Panc1 (cell line): ENCODE measurements at regions not wholly inside any gene's neighbourhood (a gene's known extent, or its start where the extent isn't known, plus 50 kb on each side); places are given as distances from the start of the nearest gene placed in this dataset.

Source experiments
- ATAC-seq: fragments of 200-7000 bp; cut with Tn5 transposase; 2 replicates; pipeline ENCODE4 v1.9.1; 2020; ENCODE audit warnings: mild to moderate bottlenecking, moderate library complexity
- BruUV-seq: library from RNA; stranded (reverse); fragments of 400-500 nt; replicated peaks from 2 replicates; lab custom pipeline; 2021; lab: Mats Ljungman, UMichigan
- CTCF ChIA-PET: fragments of 300-600 bp; sonication (Branson Sonifier 250); formaldehyde crosslinking; loops from one replicate; lab custom pipeline; 2022; ENCODE audit warnings: antibody characterized with exemption; lab: Charles Lee
- POLR2A ChIA-PET: fragments of 300-600 bp; sonication (Branson Sonifier 250); formaldehyde crosslinking; loops from one replicate; lab custom pipeline; 2022; ENCODE audit warnings: antibody characterized with exemption; lab: Charles Lee
- DNase-seq: peaks from one replicate; pipeline ENCODE4 v3.0.0-alpha.2; 2010; ENCODE audit warnings: low read depth, low spot score
- H3K27ac ChIP-seq: 2 replicates; pipeline ENCODE4 v1.5.1; 2011; ENCODE audit warnings: mild to moderate bottlenecking, low read length, inconsistent platforms
- H3K27me3 ChIP-seq: fragments of 200-500 bp; sonication (Bioruptor generic); 2 replicates; pipeline ENCODE4 v1.6.0; 2014; ENCODE audit warnings: low read length, inconsistent platforms; ENCODE audit not compliant: control insufficient read depth, insufficient read depth
- H3K36me3 ChIP-seq: fragments of 200-500 bp; sonication (Bioruptor generic); 2 replicates; pipeline ENCODE4 v1.5.1; 2014; ENCODE audit warnings: inconsistent platforms, mild to moderate bottlenecking, low read length, moderate library complexity; ENCODE audit not compliant: control insufficient read depth, insufficient read depth
- H3K4me1 ChIP-seq: 2 replicates; pipeline ENCODE4 v1.5.1; 2011; ENCODE audit warnings: inconsistent platforms, mild to moderate bottlenecking, low read length, moderate library complexity; ENCODE audit not compliant: control insufficient read depth, insufficient read depth
- H3K4me3 ChIP-seq, 2 experiments: 2 replicates each; pipeline ENCODE4 v1.5.1; 2011 to 2012; ENCODE audit warnings: low read depth in 2 of 2, low read length in 2 of 2, mild to moderate bottlenecking in 2 of 2, inconsistent platforms in 1 of 2, moderate library complexity in 1 of 2
- H3K9me3 ChIP-seq: fragments of 200-500 bp; sonication (Bioruptor generic); 2 replicates; pipeline ENCODE4 v1.5.1; 2014; ENCODE audit warnings: low read depth, mild to moderate bottlenecking, inconsistent platforms, low read length, moderate library complexity; ENCODE audit not compliant: control insufficient read depth, insufficient read depth
- CTCF ChIP-seq: fragments of 450-650 bp; IDR thresholded peaks from 2 replicates; pipeline ENCODE4 v1.5.1; 2017; ENCODE audit warnings: mild to moderate bottlenecking
- POLR2AphosphoS5 ChIP-seq: IDR thresholded peaks from 2 replicates; pipeline ENCODE4 v1.6.1; 2012; ENCODE audit warnings: mild to moderate bottlenecking, low read depth, low read length, moderate library complexity
- SIN3A ChIP-seq: IDR thresholded peaks from 2 replicates; pipeline ENCODE4 v1.6.1; 2012; ENCODE audit warnings: low read depth, mild to moderate bottlenecking, low read length, moderate library complexity, borderline replicate concordance; ENCODE audit not compliant: insufficient read depth
- TCF7L2 ChIP-seq: IDR thresholded peaks from 2 replicates; pipeline ENCODE4 v1.6.1; 2011; ENCODE audit warnings: mild to moderate bottlenecking, low read depth, low read length, inconsistent platforms
- in situ Hi-C: cut with HindIII; loops from 2 replicates; pipeline ENCODE4 v1.10.0; 2016; ENCODE audit warnings: low sequenced_read_pairs, low pct_unique_long_range_greater_than_20kb
- intact Hi-C: fragments of 100-400 bp; cut with micrococcal nuclease; formaldehyde crosslinking; loops from one replicate; pipeline ENCODE4 v1.10.0; 2022; ENCODE audit not compliant: unreplicated experiment
- TF ChIP-seq, protein P1 (sequence below), 2 experiments: IDR thresholded peaks; 2 replicates each; pipeline ENCODE4 v1.6.1; 2011 to 2012; ENCODE audit warnings: low read depth in 2 of 2, control low read depth in 1 of 2, low read length in 1 of 2, mild to moderate bottlenecking in 1 of 2, moderate library complexity in 1 of 2; ENCODE audit not compliant: insufficient read depth in 1 of 2

- ChIA-PET POLR2A (no interaction called here), CTCF (no interaction called here)
- Histone ChIP-seq H3K27me3 (no peaks in the 10 kb centered on the region), H3K4me1 (no peaks in the 10 kb centered on the region; the same call in 1 of the 2 replicates), H3K36me3 (no peaks in the 10 kb centered on the region), H3K4me3 (no peak overlapping the region), H3K9me3 (no peaks in the 10 kb centered on the region), H3K27ac (no peak overlapping the region)
- intact Hi-C loops (no loop called here), in situ Hi-C loops (no loop called here)
- ATAC-seq (no peak), DNase-seq (no peak)
- no TSS peak for BruUV-seq
- no peak for TF ChIP-seq POLR2AphosphoS5
- TF ChIP-seq, protein P1, sequence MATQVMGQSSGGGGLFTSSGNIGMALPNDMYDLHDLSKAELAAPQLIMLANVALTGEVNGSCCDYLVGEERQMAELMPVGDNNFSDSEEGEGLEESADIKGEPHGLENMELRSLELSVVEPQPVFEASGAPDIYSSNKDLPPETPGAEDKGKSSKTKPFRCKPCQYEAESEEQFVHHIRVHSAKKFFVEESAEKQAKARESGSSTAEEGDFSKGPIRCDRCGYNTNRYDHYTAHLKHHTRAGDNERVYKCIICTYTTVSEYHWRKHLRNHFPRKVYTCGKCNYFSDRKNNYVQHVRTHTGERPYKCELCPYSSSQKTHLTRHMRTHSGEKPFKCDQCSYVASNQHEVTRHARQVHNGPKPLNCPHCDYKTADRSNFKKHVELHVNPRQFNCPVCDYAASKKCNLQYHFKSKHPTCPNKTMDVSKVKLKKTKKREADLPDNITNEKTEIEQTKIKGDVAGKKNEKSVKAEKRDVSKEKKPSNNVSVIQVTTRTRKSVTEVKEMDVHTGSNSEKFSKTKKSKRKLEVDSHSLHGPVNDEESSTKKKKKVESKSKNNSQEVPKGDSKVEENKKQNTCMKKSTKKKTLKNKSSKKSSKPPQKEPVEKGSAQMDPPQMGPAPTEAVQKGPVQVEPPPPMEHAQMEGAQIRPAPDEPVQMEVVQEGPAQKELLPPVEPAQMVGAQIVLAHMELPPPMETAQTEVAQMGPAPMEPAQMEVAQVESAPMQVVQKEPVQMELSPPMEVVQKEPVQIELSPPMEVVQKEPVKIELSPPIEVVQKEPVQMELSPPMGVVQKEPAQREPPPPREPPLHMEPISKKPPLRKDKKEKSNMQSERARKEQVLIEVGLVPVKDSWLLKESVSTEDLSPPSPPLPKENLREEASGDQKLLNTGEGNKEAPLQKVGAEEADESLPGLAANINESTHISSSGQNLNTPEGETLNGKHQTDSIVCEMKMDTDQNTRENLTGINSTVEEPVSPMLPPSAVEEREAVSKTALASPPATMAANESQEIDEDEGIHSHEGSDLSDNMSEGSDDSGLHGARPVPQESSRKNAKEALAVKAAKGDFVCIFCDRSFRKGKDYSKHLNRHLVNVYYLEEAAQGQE (IDR thresholded peaks at IDR 0.05; ENCODE audit: insufficient read depth in 1 of 2, low read depth in 2 of 2, low read length in 1 of 2): no peak
- no peak for TF ChIP-seq TCF7L2
- no peak for TF ChIP-seq CTCF
- TF ChIP-seq SIN3A: no peak
Measured at GRCh38 chr7:19373334-19373733, 228.1 kb upstream of the FERD3L start.

GRCh38 chr7:19369806-19370205 lies 224.6 kb upstream of the FERD3L start:
- H3K4me3 ChIP-seq: no peak overlapping the region
- H3K27me3 ChIP-seq: no peaks in the 10 kb centered on the region
- ATAC-seq: no peak
- no peak overlapping the region for H3K27ac ChIP-seq
- H3K36me3 ChIP-seq: no peaks in the 10 kb centered on the region
- H3K9me3 ChIP-seq: no peaks in the 10 kb centered on the region
- intact Hi-C loops (no loop called here), in situ Hi-C loops (no loop called here)
- BruUV-seq: no TSS peak
- ChIA-PET CTCF (no interaction called here), POLR2A (interaction anchor here (0.5 to 0.6 kb wide), 2 partner anchors 157 to 284 kb away, joined by 3 to 4 read pairs; no protein-coding TSS in a partner anchor)
- no peak for DNase-seq
- no peaks in the 10 kb centered on the region for H3K4me1 ChIP-seq
- TF ChIP-seq TCF7L2 (no peak), SIN3A (no peak), CTCF (no peak), POLR2AphosphoS5 (no peak)
- TF ChIP-seq, protein P1 (IDR thresholded peaks at IDR 0.05; ENCODE audit: insufficient read depth in 1 of 2, low read depth in 2 of 2, low read length in 1 of 2): no peak
